HL-60 (cell line): ENCODE measurements at regions not wholly inside any gene's neighbourhood (a gene's known extent, or its start where the extent isn't known, plus 50 kb on each side); places are given as distances from the start of the nearest gene placed in this dataset.

Experiments used
- CTCF ChIP-seq: IDR thresholded peaks from one replicate; pipeline ENCODE4 v1.5.1; 2011; ENCODE audit warnings: low read length, control low read depth, inconsistent platforms; ENCODE audit not compliant: insufficient read depth
- POLR2AphosphoS5 ChIP-seq: IDR thresholded peaks from 2 replicates; pipeline ENCODE4 v1.6.1; 2012; ENCODE audit warnings: low read depth

- TF ChIP-seq CTCF (no peak), POLR2AphosphoS5 (no peak)
Measured at GRCh38 chr12:78674311-78675090, 190.1 kb upstream of the SYT1 start.
